GM23338 (cell line): ENCODE measurements at regions not wholly inside any gene's neighbourhood (a gene's known extent, or its start where the extent isn't known, plus 50 kb on each side); places are given as distances from the start of the nearest gene placed in this dataset.
"Not testable (repeated sequence)": the region's sequence is repeated elsewhere in the genome, so short reads cannot be mapped to it uniquely, and the experiment has no call there.

ENCODE experiments used
- CREB1 ChIP-seq: fragments of 250-450 bp; sonication (Bioruptor Pico); IDR thresholded peaks from 2 replicates; pipeline ENCODE4 v1.5.0; 2020; ENCODE audit warnings: low read depth, mild to moderate bottlenecking, moderate library complexity
- CTCF ChIP-seq, 2 experiments: fragments of 200-600 bp in 1 of 2; sonication (generic) in 1 of 2; conservative IDR thresholded peaks; 2 replicates each; pipeline versions ENCODE4 v1.5.1 to v1.6.1; 2016 to 2017; ENCODE audit warnings: antibody characterized with exemption in 2 of 2, low read depth in 2 of 2, mild to moderate bottlenecking in 2 of 2, moderate library complexity in 1 of 2
- ETS1 ChIP-seq: IDR thresholded peaks from 2 replicates; pipeline ENCODE4 v1.6.1; 2016; ENCODE audit warnings: antibody characterized with exemption
- EZH2 ChIP-seq: fragments of 200-600 bp; sonication (generic); IDR thresholded peaks from one replicate; pipeline ENCODE4 v1.8.0; 2017; ENCODE audit warnings: antibody characterized with exemption, mild to moderate bottlenecking, low read depth; ENCODE audit not compliant: unreplicated experiment
- EZH2phosphoT487 ChIP-seq: fragments of 200-600 bp; sonication (generic); IDR thresholded peaks from one replicate; pipeline ENCODE4 v1.8.1; 2018; ENCODE audit warnings: antibody characterized with exemption; ENCODE audit not compliant: unreplicated experiment
- JUNB ChIP-seq: IDR thresholded peaks from one replicate; pipeline ENCODE4 v1.6.1; 2016; ENCODE audit warnings: antibody characterized with exemption; ENCODE audit not compliant: unreplicated experiment
- POLR2AphosphoS5 ChIP-seq: IDR thresholded peaks from 2 replicates; pipeline ENCODE4 v1.6.1; 2016; ENCODE audit warnings: antibody characterized with exemption, low read depth
- REST ChIP-seq: IDR thresholded peaks from one replicate; pipeline ENCODE4 v1.6.1; 2018; ENCODE audit warnings: antibody characterized with exemption; ENCODE audit not compliant: unreplicated experiment
- ZNF114 ChIP-seq: fragments of 250-450 bp; sonication (Bioruptor Pico); IDR thresholded peaks from 2 replicates; pipeline ENCODE4 v1.5.0; 2020; ENCODE audit warnings: mild to moderate bottlenecking, moderate library complexity
- ZNF331 ChIP-seq: fragments of 250-450 bp; sonication (Bioruptor Pico); IDR thresholded peaks from 2 replicates; pipeline ENCODE4 v1.5.0; 2020; ENCODE audit warnings: low read depth, mild to moderate bottlenecking, moderate library complexity
- ZNF462 ChIP-seq: fragments of 250-450 bp; sonication (Bioruptor Pico); IDR thresholded peaks from 2 replicates; pipeline ENCODE4 v1.5.0; 2020; ENCODE audit warnings: mild to moderate bottlenecking, moderate library complexity

GRCh38 chr5:176041248-176041994 lies 73.3 kb upstream of the THOC3 start:
- not testable (repeated sequence) for TF ChIP-seq EZH2; CTCF (conservative IDR thresholded peaks at IDR 0.05; ENCODE audit: low read depth in 2 of 2); POLR2AphosphoS5; REST; JUNB; ETS1; CREB1 (CRISPR knock-in tag); ZNF331 (CRISPR knock-in tag); ZNF114; ZNF462; EZH2phosphoT487
